ENCODE measurements at regions not wholly inside any gene's neighbourhood (a gene's known extent, or its start where the extent isn't known, plus 50 kb on each side); places are given as distances from the start of the nearest gene placed in this dataset.

- TF ChIP-seq EZH2 (IDR thresholded peaks at IDR 0.05) (no peak), CTCF (IDR thresholded peaks at IDR 0.05) (no peak)
Observed at GRCh38 chr18:41395695-41396094, 559.3 kb upstream of the PIK3C3 start.
